ENCODE measurements at regions not wholly inside any gene's neighbourhood (a gene's known extent, or its start where the extent isn't known, plus 50 kb on each side); places are given as distances from the start of the nearest gene placed in this dataset.
"Not testable (repeated sequence)": the region's sequence is repeated elsewhere in the genome, so short reads cannot be mapped to it uniquely, and the experiment has no call there.

- DNase-seq (ENCODE audit: low read depth in 2 of 2) = no peak
Observed at GRCh38 chr7:153006911-153007310, 247.4 kb downstream of the ACTR3B start.

GRCh38 chr7:153010416-153010815 is 250.9 kb downstream of the ACTR3B start:
- DNase-seq (ENCODE audit: low read depth in 2 of 2) = no peak

GRCh38 chr7:153012203-153012602 is 252.7 kb downstream of the ACTR3B start:
- no peak for DNase-seq (ENCODE audit: low read depth in 2 of 2)

- DNase-seq (ENCODE audit: low read depth in 2 of 2) = no peak
Observed at GRCh38 chr7:153017223-153017622, 257.7 kb downstream of the ACTR3B start.

GRCh38 chr7:153021542-153021941 is 262.0 kb downstream of the ACTR3B start:
- DNase-seq (ENCODE audit: low read depth in 2 of 2) = no peak

GRCh38 chr7:153022475-153023193 is 263.1 kb downstream of the ACTR3B start:
- DNase-seq (ENCODE audit: low read depth in 2 of 2) = no peak

GRCh38 chr7:153023194-153023592 is 263.6 kb downstream of the ACTR3B start:
- DNase-seq (ENCODE audit: low read depth in 2 of 2) = no peak

GRCh38 chr7:153027210-153027609 is 267.7 kb downstream of the ACTR3B start:
- DNase-seq (ENCODE audit: low read depth in 2 of 2) = no peak

GRCh38 chr7:153027904-153028303 is 268.4 kb downstream of the ACTR3B start:
- DNase-seq (ENCODE audit: low read depth in 2 of 2) = no peak

GRCh38 chr7:153030976-153031375 is 271.4 kb downstream of the ACTR3B start:
- DNase-seq (ENCODE audit: low read depth in 2 of 2) = no peak

- DNase-seq (ENCODE audit: low read depth in 2 of 2) = no peak
Observed at GRCh38 chr7:153034791-153035190, 275.2 kb downstream of the ACTR3B start.

- no peak for DNase-seq (ENCODE audit: low read depth in 2 of 2)
Observed at GRCh38 chr7:153036396-153037063, 277.0 kb downstream of the ACTR3B start.

GRCh38 chr7:153043440-153043839 is 283.9 kb downstream of the ACTR3B start:
- no peak for DNase-seq (ENCODE audit: low read depth in 2 of 2)

- no peak for DNase-seq (ENCODE audit: low read depth in 2 of 2)
Observed at GRCh38 chr7:153044981-153045380, 285.4 kb downstream of the ACTR3B start.

GRCh38 chr7:153047079-153047959 is 287.8 kb downstream of the ACTR3B start:
- no peak for DNase-seq (ENCODE audit: low read depth in 2 of 2)

GRCh38 chr7:153052206-153052605 is 292.7 kb downstream of the ACTR3B start:
- no peak for DNase-seq (ENCODE audit: low read depth in 2 of 2)

GRCh38 chr7:153061910-153062528 is 302.5 kb downstream of the ACTR3B start:
- DNase-seq (ENCODE audit: low read depth in 2 of 2) = no peak

- no peak for DNase-seq (ENCODE audit: low read depth in 2 of 2)
Observed at GRCh38 chr7:153065051-153065450, 305.5 kb downstream of the ACTR3B start.

- DNase-seq (ENCODE audit: low read depth in 2 of 2) = no peak
Observed at GRCh38 chr7:153066711-153067110, 307.2 kb downstream of the ACTR3B start.

- no peak for DNase-seq (ENCODE audit: low read depth in 2 of 2)
Observed at GRCh38 chr7:153070141-153070540, 310.6 kb downstream of the ACTR3B start.

GRCh38 chr7:153072806-153073205 is 313.3 kb downstream of the ACTR3B start:
- no peak for DNase-seq (ENCODE audit: low read depth in 2 of 2)

GRCh38 chr7:153076289-153076688 is 316.7 kb downstream of the ACTR3B start:
- not testable (repeated sequence) for DNase-seq (ENCODE audit: low read depth in 2 of 2)
